PC-3 (cell line): ENCODE measurements at regions not wholly inside any gene's neighbourhood (a gene's known extent, or its start where the extent isn't known, plus 50 kb on each side); places are given as distances from the start of the nearest gene placed in this dataset.

Source experiments
- EZH2 ChIP-seq: fragments of 300-600 bp; sonication (generic); IDR thresholded peaks from one replicate; pipeline ENCODE4 v1.6.1; 2017; ENCODE audit warnings: antibody characterized with exemption, mild to moderate bottlenecking, low read length; ENCODE audit not compliant: unreplicated experiment
- EZH2phosphoT487 ChIP-seq: fragments of 300-600 bp; sonication (generic); IDR thresholded peaks from 2 replicates; pipeline ENCODE4 v1.6.1; 2018; ENCODE audit warnings: mild to moderate bottlenecking, antibody characterized with exemption, low read length, borderline replicate concordance
- TF ChIP-seq, protein P1 (sequence below): fragments of 300-600 bp; sonication (generic); conservative IDR thresholded peaks from 2 replicates; pipeline ENCODE4 v1.5.1; 2017; ENCODE audit warnings: antibody characterized with exemption, low read depth, mild to moderate bottlenecking, low read length

DNA sequence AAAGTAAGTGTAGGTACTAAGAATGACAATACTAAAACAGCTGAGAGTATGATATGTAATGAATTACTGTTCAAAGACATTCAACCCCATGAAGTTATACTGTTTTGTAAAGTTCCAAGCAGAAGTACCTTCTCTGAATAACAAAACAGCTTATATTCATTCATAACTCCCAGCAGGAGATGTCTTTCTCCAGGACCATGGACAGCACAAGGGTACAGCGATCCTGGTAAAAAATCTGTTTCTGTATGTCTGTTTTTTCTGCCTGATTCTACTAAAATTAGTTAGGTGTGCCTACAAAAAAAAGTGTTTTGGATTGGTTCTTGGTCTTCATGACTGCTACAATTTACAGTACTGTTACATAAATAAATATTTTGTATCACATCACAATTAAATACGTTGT is 172.5 kb upstream of the SLITRK5 start:
- TF ChIP-seq, protein P1, sequence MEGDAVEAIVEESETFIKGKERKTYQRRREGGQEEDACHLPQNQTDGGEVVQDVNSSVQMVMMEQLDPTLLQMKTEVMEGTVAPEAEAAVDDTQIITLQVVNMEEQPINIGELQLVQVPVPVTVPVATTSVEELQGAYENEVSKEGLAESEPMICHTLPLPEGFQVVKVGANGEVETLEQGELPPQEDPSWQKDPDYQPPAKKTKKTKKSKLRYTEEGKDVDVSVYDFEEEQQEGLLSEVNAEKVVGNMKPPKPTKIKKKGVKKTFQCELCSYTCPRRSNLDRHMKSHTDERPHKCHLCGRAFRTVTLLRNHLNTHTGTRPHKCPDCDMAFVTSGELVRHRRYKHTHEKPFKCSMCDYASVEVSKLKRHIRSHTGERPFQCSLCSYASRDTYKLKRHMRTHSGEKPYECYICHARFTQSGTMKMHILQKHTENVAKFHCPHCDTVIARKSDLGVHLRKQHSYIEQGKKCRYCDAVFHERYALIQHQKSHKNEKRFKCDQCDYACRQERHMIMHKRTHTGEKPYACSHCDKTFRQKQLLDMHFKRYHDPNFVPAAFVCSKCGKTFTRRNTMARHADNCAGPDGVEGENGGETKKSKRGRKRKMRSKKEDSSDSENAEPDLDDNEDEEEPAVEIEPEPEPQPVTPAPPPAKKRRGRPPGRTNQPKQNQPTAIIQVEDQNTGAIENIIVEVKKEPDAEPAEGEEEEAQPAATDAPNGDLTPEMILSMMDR: no peak
- TF ChIP-seq EZH2phosphoT487: no peak
- no peak for TF ChIP-seq EZH2
